ENCODE measurements at regions not wholly inside any gene's neighbourhood (a gene's known extent, or its start where the extent isn't known, plus 50 kb on each side); places are given as distances from the start of the nearest gene placed in this dataset.

DNA sequence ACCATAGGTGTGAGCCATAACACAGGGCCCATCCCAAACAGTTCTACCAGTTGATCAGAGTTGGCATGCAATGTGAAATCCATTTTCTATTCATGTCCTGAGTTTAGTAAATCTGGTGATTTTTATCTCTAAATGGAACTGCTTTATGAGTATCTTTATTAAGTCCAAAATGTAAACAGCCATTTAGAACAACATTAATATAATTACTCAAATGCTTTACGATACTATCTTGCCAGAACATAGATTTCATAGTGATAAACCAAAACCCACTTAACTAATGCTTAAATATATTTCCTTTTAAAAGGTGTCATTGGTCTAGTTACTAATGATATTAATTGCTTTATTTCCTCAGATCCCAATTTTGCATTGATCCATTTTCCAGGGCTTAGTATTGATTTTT is 80.7 kb downstream of the PLCE1 start:
- DNase-seq (ENCODE audit: low read depth): no peak
- TF ChIP-seq, protein P1, sequence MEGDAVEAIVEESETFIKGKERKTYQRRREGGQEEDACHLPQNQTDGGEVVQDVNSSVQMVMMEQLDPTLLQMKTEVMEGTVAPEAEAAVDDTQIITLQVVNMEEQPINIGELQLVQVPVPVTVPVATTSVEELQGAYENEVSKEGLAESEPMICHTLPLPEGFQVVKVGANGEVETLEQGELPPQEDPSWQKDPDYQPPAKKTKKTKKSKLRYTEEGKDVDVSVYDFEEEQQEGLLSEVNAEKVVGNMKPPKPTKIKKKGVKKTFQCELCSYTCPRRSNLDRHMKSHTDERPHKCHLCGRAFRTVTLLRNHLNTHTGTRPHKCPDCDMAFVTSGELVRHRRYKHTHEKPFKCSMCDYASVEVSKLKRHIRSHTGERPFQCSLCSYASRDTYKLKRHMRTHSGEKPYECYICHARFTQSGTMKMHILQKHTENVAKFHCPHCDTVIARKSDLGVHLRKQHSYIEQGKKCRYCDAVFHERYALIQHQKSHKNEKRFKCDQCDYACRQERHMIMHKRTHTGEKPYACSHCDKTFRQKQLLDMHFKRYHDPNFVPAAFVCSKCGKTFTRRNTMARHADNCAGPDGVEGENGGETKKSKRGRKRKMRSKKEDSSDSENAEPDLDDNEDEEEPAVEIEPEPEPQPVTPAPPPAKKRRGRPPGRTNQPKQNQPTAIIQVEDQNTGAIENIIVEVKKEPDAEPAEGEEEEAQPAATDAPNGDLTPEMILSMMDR (conservative IDR thresholded peaks at IDR 0.05; ENCODE audit: control insufficient read depth, insufficient read depth, low read depth, low read length): no peak
- no peak overlapping the region for H3K4me3 ChIP-seq (ENCODE audit: control insufficient read depth, low read depth, low read length)

DNA sequence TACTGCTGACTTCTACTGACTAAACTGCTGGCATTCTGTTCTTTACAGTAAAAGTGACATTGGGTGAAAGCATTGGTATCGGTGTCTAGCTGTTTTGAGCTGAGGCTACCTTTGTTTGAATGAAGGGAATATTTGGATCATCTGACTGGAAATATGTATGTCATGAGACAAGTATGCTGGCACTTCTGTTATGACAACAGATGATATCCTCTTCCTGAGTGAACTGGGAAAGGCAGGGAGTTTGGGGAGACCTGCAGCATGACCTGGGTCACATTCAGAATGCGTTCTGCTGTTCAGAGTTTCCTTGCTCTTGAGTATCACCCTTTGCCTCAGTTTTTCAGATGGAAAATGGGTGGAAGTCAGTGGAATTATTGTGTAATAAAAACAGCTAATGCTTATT is 81.8 kb downstream of the PLCE1 start:
- no peak overlapping the region for H3K4me3 ChIP-seq (ENCODE audit: control insufficient read depth, low read depth, low read length)
- DNase-seq (ENCODE audit: low read depth): no peak
- TF ChIP-seq, protein P1 (conservative IDR thresholded peaks at IDR 0.05; ENCODE audit: control insufficient read depth, insufficient read depth, low read depth, low read length): no peak

DNA sequence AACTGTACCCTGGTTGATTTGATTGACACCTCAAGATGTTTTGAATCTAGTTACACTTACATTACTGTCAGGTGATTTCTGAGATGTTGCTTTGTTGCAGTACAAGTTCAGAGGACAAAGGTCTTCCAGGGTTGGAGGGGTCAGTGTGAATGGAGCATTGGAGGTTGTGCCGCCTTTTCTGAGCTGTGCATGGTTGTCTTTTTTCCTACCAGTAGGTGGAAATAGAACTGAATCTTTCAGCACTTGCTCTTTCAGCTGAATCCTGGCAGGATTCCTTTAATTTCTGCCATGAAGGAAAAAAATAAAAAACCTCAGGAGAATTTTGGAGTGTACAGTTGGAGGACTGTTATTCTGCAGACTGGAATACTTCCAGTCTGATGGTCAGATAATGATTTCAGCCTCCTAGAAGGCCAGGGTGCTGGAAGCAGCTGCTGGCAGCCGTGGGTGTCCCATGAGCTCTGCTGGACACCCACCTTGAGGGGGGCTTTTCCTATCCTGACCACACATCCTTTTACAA is 82.7 kb downstream of the PLCE1 start:
- H3K4me3 ChIP-seq (ENCODE audit: control insufficient read depth, low read depth, low read length): no peak overlapping the region
- TF ChIP-seq, protein P1 (conservative IDR thresholded peaks at IDR 0.05; ENCODE audit: control insufficient read depth, insufficient read depth, low read depth, low read length): peak; percentile 69
- DNase-seq (ENCODE audit: low read depth): peak; percentile 72

DNA sequence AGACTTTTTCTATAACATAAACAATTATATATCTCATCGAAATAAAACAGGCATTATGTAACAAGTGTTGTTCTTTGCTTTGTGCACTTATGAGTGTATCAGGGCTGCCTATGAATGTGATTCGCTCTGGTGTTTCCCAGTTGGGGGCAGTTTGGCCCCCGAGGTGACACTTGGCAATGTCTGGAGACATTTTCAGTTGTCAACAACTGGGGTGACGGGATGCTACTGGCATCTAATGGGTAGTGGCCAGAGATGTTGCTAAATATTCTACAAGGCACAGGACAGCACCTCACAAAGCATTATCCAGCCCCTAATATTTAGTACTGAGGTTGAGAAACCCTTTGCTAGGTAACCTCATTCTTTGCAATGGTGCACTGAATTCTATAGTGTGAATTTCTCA is 83.3 kb downstream of the PLCE1 start:
- TF ChIP-seq, protein P1 (conservative IDR thresholded peaks at IDR 0.05; ENCODE audit: control insufficient read depth, insufficient read depth, low read depth, low read length): no peak
- no peak overlapping the region for H3K4me3 ChIP-seq (ENCODE audit: control insufficient read depth, low read depth, low read length)
- no peak for DNase-seq (ENCODE audit: low read depth)

DNA sequence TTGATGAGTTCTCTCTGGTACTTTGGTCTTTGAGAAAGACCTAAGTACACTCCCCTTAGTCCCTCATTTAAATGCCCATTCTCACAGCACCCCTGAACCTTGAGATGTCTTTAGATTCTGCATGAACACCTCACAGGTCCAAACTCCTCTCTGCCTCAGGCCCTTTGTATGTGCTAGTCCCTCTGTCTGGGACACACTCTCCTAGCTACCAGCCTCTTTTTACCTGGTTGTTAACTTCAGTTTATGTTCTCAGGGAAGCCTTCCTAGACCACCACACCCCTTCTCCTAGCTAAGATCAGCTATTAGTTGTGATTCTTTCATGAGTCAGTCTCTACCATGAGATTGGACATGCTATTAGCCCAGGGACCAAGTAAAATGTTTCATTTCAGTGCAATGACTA is 86.4 kb downstream of the PLCE1 start:
- TF ChIP-seq, protein P1 (conservative IDR thresholded peaks at IDR 0.05; ENCODE audit: control insufficient read depth, insufficient read depth, low read depth, low read length): no peak
- no peak overlapping the region for H3K4me3 ChIP-seq (ENCODE audit: control insufficient read depth, low read depth, low read length)

DNA sequence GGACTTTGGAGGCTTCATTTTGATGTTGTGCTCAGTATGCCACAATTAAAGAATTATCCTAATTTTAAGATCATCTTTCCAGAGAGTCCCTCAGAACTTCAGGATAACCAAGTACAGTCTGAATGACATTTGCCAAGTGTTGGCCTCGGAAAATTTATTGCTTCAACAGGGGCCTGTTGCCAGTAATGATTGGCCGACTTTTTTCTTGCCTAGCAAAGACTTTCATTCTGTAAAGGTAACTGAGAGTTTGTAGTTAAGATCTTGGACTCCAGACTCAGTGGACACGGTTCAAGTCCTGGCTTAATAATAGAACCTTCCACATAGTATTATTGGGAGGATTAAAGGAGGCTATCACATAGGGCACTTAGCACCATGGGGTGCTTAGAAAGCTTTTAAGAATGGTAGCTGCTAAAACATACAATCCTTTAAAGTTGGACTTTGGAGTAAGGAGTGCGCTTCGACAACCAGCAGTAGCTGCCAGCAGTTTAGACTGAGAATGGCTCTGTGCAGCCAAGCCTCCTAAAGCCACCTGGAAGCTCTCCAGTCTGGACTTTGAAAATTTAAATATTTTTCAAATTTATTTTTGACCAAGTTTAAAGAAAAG is 90.0 kb downstream of the PLCE1 start:
- TF ChIP-seq, protein P1 (conservative IDR thresholded peaks at IDR 0.05; ENCODE audit: control insufficient read depth, insufficient read depth, low read depth, low read length): no peak
- H3K4me3 ChIP-seq (ENCODE audit: control insufficient read depth, low read depth, low read length): no peak overlapping the region
- DNase-seq (ENCODE audit: low read depth): no peak

More for the DNA sequence above, 86.4 kb downstream of the PLCE1 start:
- no peak for DNase-seq (ENCODE audit: low read depth)
